C4-2B (cell line): ENCODE measurements at regions not wholly inside any gene's neighbourhood (a gene's known extent, or its start where the extent isn't known, plus 50 kb on each side); places are given as distances from the start of the nearest gene placed in this dataset.

Experiments used
- H3K27ac ChIP-seq: fragments of 450-650 bp; 2 replicates; pipeline ENCODE4 v1.5.1; 2017
- ZFX ChIP-seq: fragments of 450-650 bp; IDR thresholded peaks from 2 replicates; pipeline ENCODE4 v1.6.1; 2017
- TF ChIP-seq, protein P1 (sequence below): fragments of 450-650 bp; conservative IDR thresholded peaks from 2 replicates; pipeline ENCODE4 v1.5.1; 2017; ENCODE audit warnings: mild to moderate bottlenecking

DNA sequence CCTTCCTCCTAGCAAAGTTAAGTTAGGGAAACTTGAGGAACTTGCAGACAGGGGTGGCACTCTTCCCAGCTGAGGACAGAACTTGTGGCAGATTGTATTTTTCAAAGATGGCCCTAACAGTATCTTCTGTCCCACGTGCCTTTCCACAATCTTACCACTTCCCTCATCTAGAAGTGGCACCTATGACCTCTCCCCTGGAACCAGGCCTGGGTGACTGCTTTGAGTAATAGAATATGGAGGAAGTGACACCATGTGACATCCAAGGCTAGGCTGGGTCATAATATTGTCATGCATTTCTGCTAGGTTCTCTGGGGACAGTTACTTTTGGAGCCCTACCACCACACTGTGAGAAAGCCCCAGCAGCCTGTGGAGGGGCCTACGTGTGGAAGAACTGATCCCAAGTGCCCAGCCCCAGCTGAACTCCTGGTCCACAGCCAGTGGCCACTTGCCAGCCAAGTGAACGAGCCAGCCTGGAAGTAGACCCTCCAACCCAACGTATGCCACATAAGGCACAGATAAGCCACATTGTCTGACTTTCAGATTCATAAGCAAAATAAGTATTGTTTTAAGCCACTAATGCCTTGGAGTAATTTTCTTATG lies 193.7 kb downstream of the PTPN20 start:
- no peak for TF ChIP-seq ZFX
- TF ChIP-seq, protein P1, sequence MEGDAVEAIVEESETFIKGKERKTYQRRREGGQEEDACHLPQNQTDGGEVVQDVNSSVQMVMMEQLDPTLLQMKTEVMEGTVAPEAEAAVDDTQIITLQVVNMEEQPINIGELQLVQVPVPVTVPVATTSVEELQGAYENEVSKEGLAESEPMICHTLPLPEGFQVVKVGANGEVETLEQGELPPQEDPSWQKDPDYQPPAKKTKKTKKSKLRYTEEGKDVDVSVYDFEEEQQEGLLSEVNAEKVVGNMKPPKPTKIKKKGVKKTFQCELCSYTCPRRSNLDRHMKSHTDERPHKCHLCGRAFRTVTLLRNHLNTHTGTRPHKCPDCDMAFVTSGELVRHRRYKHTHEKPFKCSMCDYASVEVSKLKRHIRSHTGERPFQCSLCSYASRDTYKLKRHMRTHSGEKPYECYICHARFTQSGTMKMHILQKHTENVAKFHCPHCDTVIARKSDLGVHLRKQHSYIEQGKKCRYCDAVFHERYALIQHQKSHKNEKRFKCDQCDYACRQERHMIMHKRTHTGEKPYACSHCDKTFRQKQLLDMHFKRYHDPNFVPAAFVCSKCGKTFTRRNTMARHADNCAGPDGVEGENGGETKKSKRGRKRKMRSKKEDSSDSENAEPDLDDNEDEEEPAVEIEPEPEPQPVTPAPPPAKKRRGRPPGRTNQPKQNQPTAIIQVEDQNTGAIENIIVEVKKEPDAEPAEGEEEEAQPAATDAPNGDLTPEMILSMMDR = no peak
- H3K27ac ChIP-seq = no peak overlapping the region

DNA sequence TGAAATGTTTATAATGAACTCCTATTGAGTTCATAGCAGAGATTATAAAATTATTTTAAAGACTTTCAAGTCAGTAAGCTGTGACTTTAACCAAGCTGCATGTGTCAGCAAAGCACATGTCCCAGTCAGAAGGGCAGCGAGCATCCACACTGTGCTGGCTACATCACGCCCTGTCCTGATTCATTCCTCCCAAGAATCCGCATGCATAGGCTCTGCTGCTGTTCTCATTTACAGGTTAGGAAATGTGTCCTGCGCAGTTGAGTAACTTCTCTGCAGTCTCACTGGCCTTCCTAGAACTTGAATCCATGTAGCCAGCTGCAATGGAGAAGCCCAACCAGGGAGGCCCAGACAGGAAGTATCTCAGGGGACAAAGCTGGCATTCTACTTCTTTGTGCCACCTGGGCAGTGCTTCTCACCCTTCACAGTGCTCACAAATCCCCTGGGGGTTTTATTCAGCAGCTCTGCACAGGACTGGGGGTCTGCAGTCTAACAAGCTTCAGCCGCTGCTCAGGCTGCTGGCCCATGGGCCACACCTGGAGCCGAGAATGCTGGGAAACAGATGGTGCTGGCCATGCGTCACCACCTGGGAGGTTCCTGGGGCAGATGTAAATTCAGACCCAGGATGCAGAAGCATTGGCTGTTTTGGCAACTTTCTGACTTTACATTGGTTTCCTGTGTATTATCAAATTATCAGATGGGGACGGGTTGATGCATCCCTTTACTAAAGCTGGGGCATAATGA lies 192.8 kb upstream of the GDF10 start:
- H3K27ac ChIP-seq = no peak overlapping the region
- TF ChIP-seq ZFX = no peak
- TF ChIP-seq, protein P1 = no peak

DNA sequence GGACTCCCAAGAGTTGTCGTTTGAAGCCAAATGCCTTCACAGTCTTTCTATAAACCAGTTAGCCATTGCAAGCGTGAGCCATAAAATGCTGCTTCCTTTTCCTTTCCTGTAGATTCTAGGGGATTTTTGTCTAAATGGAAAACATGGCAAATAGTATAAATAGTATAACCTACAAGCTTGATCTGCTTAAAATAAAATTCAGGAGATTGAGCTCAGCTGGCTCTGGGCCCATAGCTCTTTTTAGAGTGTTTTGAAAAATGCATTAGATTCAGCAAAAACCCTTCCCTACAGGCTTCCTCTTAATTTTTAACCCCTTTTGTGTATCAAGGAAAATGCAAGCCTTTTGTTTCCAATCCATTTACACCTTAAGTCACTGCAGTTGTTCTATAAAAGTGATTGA lies 190.1 kb upstream of the GDF10 start:
- no peak overlapping the region for H3K27ac ChIP-seq
- TF ChIP-seq, protein P1 = no peak
- TF ChIP-seq ZFX = no peak

DNA sequence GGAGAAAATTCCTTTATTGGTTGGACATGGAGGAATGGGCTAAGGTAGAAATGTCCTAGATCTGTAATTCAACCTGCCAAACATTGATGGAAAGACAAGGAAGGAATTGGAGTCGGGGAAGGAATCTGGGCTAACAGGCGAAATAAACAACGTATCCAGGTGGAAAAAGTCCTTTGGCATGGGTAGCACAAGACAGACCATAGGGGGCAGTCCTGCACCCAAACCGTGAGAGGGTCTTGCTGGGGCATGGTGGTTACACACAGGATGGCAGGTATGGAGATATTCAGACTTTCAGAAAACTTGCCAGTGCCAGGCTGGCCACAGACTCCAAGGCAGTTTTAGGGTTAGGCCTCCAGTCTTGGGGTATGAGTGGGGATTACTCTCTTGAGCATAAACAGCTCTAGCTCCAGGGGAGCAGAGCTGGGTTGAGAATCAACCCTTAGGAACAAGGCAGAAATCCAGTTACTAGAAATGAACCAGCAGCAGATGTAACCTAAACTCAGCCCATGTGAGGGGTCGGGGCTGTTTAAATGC lies 188.6 kb upstream of the GDF10 start:
- no peak overlapping the region for H3K27ac ChIP-seq
- TF ChIP-seq, protein P1 = no peak
- no peak for TF ChIP-seq ZFX

DNA sequence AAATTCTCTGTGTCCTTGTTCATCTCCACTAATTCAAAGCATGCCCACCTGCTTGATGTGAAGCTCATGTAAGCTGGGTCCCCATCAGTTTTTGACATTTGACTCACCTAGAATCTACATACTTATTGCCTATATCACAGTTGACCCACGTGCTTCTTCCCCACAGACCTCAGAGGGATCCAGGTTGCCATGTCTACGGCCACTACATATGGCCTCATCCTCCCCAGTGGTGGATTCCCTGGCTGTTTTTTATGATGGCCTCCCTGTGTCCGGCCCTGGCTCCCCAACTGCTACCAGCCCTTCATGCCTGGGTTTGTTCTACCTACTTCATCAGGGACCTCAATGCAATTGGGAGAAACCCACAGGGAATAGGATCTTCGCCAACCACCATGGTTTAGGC lies 187.4 kb upstream of the GDF10 start:
- no peak overlapping the region for H3K27ac ChIP-seq
- TF ChIP-seq, protein P1 = no peak
- no peak for TF ChIP-seq ZFX

DNA sequence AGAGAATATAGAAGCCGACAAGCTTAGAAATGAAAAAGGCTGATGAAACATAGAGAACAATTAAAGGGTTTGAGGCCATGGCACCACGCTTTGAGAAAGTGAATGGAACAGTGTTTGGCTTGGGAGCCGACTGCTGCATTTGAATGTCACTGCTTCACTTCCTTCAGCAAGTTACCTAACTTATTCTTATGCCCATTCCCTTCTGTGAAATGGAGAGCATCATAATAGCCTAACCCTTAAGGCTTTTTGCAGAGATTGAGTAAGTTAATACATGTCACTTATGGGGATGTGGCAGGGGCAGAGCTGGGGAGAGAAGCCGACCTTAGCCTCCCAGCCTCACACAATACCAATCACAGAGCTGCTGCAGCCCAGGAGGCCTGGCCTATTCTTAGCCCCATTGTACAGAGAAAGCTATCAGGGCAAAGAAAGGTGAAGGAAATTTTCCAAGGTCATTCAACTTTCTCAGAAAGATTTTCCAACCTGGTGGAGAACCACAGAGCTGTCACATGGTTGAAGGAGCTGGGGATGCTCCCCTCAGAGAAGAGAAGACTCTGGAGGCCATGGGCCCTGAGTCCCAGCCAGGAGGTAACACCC lies 186.0 kb upstream of the GDF10 start:
- TF ChIP-seq ZFX = no peak
- TF ChIP-seq, protein P1 = no peak
- no peak overlapping the region for H3K27ac ChIP-seq

DNA sequence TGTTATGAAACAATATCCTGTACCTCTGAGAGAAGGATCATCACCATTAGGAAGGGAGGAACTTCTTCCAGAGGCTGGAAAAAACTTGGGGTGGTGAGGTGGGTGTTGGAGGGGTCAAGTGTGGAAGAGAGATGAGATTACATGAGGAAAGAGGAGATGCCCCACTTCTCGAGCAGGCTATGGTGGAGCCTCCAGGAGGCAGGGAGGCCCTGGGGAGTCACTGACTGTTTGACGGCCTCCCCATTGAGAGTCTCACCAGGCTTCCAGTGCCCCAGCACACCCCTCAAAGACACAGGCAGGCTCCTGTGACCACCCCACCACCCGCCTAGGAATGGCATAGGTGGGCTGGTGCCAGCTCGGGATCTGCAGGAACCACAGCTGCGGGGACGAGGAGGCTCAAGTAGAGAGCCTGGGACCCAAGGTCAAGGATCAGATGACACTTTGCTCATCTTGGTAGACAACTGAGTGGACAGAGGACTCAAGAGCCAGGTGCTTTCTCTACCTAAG lies 185.3 kb upstream of the GDF10 start:
- TF ChIP-seq ZFX = no peak
- TF ChIP-seq, protein P1 = no peak
- no peak overlapping the region for H3K27ac ChIP-seq
